Activated T-helper 17 cell treated with anti-CD3 and anti-CD28 coated beads, Interleukin-2, amount 50 U/mL, for 72 hours (primary cell): ENCODE measurements at regions not wholly inside any gene's neighbourhood (a gene's known extent, or its start where the extent isn't known, plus 50 kb on each side); places are given as distances from the start of the nearest gene placed in this dataset.
"Not testable (repeated sequence)": the region's sequence is repeated elsewhere in the genome, so short reads cannot be mapped to it uniquely, and the experiment has no call there.

Source experiments
- ATAC-seq: fragments of 150-1000 bp; cut with Tn5 transposase; replicated peaks from 2 replicates; pipeline ENCODE4 v1.10.0; 2021; ENCODE audit warnings: mild to moderate bottlenecking, moderate library complexity
- H3K27ac Mint-ChIP-seq: one replicate; pipeline ENCODE4 v1.8.0; 2022; ENCODE audit warnings: mixed read lengths
- H3K27me3 Mint-ChIP-seq: one replicate; pipeline ENCODE4 v1.8.0; 2022; ENCODE audit warnings: mixed read lengths
- H3K36me3 Mint-ChIP-seq: one replicate; pipeline ENCODE4 v1.8.0; 2022; ENCODE audit warnings: low read depth, mild to moderate bottlenecking, mixed read lengths
- H3K4me1 Mint-ChIP-seq: one replicate; pipeline ENCODE4 v1.8.0; 2022; ENCODE audit warnings: mixed read lengths
- H3K4me3 Mint-ChIP-seq: one replicate; pipeline ENCODE4 v1.8.0; 2022; ENCODE audit warnings: mild to moderate bottlenecking, mixed read lengths
- H3K9me3 Mint-ChIP-seq: one replicate; pipeline ENCODE4 v1.8.0; 2022; ENCODE audit warnings: mixed read lengths

DNA sequence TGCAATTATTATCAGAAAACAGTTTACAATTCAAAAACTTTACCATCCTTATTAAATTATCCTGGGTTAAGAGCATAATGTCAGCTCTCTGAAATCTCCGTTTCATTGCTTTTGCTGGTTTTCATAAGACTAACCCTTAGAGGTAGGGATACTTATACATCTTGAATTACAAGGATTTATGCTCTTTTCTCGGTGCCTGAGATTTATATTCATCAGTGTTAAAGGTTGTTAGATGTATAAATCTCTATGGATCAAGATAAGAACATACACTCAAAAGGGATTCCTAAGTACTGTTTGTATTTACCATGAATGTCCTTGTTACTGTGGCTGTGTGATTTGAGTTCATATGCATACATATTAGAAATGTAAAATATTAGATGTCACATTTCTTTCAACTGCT is 684.7 kb downstream of the EFNA5 start:
- no peak for ATAC-seq
- Mint-ChIP-seq H3K36me3 (no peaks in the 10 kb centered on the region), H3K27me3 (no peaks in the 10 kb centered on the region), H3K4me1 (no peaks in the 10 kb centered on the region), H3K4me3 (no peak overlapping the region), H3K9me3 (peaks cover 12% of the 10 kb centered on the region), H3K27ac (no peak overlapping the region)

DNA sequence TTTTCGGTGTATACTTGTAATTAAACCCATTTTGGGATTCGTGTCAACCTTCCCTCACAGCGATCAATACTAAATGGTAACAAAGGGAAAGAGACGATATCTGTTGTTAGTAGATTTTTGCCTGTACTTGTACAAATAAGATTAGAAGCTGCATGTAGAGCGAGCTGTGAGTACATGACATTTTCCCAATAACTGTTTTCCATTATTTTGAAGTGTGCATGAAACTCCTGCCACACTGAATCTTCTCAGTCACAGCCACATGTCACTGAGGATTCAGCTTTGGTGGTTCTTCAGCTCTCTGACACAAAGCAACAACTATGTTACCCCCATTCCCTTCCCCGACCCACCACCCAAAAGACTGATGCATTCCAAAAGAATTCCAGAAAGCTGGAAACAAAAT is 685.6 kb downstream of the EFNA5 start:
- no peak overlapping the region for H3K27ac Mint-ChIP-seq
- H3K36me3 Mint-ChIP-seq: no peaks in the 10 kb centered on the region
- H3K27me3 Mint-ChIP-seq: no peaks in the 10 kb centered on the region
- no peak overlapping the region for H3K4me3 Mint-ChIP-seq
- H3K9me3 Mint-ChIP-seq: peaks cover 12% of the 10 kb centered on the region
- no peaks in the 10 kb centered on the region for H3K4me1 Mint-ChIP-seq
- ATAC-seq: no peak

DNA sequence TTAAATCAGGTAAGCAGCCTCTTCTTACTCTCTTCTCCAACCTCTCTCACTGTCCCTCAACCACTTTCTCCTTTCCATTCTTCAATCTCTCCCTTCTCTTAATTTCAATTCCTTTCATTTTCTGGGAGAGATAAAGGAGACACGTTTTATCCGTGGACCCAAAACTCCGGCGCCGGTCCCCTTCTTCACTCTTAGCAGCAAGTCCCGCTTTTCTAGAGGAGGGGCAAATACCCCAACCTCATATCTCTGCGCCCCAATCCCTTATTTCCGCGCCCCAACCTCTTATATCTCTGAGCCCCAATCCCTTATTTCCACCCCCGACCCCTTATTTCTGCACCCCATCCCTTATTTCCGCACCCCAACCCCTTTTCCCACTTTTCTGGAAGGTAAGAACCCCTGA is 691.6 kb downstream of the EFNA5 start:
- H3K4me1 Mint-ChIP-seq, H3K27ac Mint-ChIP-seq, H3K27me3 Mint-ChIP-seq, H3K36me3 Mint-ChIP-seq, H3K4me3 Mint-ChIP-seq, ATAC-seq: not testable (repeated sequence)
- H3K9me3 Mint-ChIP-seq: peaks cover 12% of the 10 kb centered on the region

DNA sequence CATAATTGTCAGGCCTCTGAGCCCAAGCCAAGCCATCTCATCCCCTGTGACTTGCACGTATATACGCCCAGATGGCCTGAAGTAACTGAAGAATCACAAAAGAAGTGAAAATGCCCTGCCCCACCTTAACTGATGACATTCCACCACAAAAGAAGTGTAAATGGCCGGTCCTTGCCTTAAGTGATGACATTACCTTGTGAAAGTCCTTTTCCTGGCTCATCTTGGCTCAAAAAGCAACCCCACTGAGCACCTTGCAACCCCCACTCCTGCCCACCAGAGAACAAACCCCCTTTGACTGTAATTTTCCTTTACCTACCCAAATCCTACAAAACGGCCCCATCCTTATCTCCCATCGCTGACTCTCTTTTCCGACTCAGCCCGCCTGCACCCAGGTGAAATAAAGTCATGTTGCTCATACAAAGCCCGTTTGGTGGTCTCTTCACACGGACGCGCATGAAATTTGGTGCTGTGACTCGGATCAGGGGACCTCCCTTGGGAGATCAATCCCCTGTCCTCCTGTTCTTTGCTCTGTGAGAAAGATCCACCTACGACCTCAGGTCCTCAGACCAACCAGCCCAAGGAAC is 692.1 kb downstream of the EFNA5 start:
- not testable (repeated sequence) for H3K9me3 Mint-ChIP-seq, H3K4me3 Mint-ChIP-seq, ATAC-seq, H3K27me3 Mint-ChIP-seq, H3K4me1 Mint-ChIP-seq, H3K36me3 Mint-ChIP-seq, H3K27ac Mint-ChIP-seq

DNA sequence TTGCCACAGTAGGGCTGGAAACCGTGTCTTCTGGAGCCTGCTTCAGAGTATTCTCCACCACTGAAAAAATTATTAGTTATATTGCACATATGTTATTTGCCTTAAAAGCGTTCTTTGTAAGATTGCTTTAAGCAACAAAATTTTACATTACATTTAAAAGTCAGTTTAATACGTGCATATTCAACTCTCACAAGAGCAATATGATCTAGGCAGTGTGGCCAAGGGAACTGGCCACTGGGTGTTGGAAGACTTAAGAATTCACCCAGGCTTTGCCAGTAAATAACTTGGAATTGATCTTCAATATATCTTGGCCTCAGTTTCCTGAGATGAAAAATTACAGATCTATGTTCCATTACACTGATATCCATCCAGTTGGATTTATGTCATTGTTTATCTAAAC is 694.4 kb downstream of the EFNA5 start:
- Mint-ChIP-seq H3K4me3 (no peak overlapping the region), H3K4me1 (no peaks in the 10 kb centered on the region), H3K36me3 (no peaks in the 10 kb centered on the region), H3K27me3 (no peaks in the 10 kb centered on the region), H3K9me3 (peaks cover 4% of the 10 kb centered on the region), H3K27ac (no peak overlapping the region)
- ATAC-seq: no peak

DNA sequence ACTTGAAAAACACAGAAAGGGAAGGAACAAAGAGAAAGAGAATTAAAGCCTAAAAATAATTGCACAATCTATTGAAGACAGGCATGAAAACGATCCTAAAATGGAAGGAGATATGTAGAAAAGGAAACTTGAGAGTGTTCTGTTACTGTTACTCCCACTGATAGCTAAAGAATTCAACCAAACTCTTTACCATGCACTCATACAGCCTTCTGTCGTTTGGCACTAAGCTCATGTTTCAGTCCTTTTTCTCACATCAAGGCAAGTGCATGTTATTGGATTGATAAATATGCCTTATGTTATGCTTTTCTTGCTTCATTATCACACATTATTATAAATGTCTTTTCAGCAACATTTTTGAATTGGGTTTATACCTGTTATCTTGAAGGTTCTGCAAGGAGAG is 696.5 kb downstream of the EFNA5 start:
- Mint-ChIP-seq H3K9me3 (no peaks in the 10 kb centered on the region), H3K27me3 (no peaks in the 10 kb centered on the region), H3K36me3 (no peaks in the 10 kb centered on the region), H3K4me3 (no peak overlapping the region), H3K4me1 (no peaks in the 10 kb centered on the region), H3K27ac (no peak overlapping the region)
- ATAC-seq: no peak

DNA sequence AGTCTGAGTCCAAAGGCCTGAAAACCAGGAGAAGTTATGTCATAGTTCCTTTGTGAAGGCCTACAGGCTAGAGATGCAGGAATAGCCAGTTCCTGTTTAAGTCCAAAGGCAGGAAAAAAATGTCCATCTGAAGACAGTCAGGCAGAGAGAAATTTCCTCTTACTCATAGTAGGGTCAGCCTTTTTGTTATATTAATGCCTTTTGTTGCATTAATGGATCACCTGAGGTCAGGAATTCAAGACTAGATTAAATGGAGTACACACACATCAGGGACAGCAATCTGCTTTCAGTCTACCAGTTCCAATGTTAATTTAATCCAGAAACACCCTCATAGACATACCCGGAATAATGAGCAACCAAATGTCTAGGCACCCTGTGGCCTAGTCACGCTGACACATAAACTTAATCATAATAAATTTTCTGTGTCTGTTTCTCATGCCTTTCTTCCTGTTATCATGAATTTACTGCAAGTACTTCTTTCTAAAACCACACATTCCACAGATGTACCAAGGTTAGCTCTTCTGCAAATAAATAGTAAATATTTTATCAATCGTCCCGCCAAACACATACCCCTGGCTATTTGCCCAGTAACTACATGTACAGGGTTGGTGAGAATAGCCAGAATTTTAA is 703.9 kb downstream of the EFNA5 start:
- no peaks in the 10 kb centered on the region for H3K4me1 Mint-ChIP-seq
- no peak for ATAC-seq
- H3K27me3 Mint-ChIP-seq: no peaks in the 10 kb centered on the region
- H3K36me3 Mint-ChIP-seq: no peaks in the 10 kb centered on the region
- H3K27ac Mint-ChIP-seq: no peak overlapping the region
- peaks cover 4% of the 10 kb centered on the region for H3K9me3 Mint-ChIP-seq
- H3K4me3 Mint-ChIP-seq: no peak overlapping the region

DNA sequence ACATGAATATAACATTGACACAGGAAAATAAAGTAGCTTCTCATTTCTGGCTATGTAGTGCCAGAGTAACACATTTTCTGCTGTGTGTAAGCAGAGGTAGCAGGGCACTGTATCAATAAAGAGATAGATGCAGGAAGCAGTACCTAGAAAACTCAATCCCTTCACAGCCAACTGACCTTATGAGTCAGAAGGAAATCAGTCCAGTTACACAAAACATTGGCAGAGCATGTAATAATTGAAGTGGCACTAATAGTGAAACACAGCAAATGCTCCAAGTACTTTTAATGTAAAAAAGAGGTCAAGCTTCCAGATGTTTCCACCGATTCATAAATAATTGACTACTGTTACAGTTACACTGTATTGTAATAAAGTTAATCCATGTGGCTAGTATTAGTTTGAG is 706.6 kb downstream of the EFNA5 start:
- Mint-ChIP-seq H3K27me3 (no peaks in the 10 kb centered on the region), H3K4me3 (no peak overlapping the region), H3K9me3 (peaks cover 4% of the 10 kb centered on the region), H3K36me3 (no peaks in the 10 kb centered on the region), H3K4me1 (no peaks in the 10 kb centered on the region), H3K27ac (no peak overlapping the region)
- ATAC-seq: no peak

DNA sequence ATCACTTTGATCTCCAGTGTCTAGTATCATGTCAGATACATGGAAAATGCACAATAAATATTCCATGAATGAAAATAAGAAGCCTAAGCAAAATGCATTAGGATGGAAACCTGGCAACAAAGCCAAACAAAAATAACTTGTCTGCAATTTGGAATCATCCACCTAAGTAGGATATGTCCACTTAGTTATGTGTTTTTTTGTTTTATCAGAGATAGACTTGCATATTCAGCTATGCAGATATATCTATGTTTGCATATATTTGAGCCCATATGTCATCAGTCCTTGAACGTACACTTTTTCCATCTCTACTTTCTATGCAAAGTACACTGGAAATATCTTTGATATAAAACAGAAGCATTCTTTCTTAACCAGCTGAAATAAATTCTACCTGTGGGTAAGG is 707.1 kb downstream of the EFNA5 start:
- no peaks in the 10 kb centered on the region for H3K27me3 Mint-ChIP-seq

DNA sequence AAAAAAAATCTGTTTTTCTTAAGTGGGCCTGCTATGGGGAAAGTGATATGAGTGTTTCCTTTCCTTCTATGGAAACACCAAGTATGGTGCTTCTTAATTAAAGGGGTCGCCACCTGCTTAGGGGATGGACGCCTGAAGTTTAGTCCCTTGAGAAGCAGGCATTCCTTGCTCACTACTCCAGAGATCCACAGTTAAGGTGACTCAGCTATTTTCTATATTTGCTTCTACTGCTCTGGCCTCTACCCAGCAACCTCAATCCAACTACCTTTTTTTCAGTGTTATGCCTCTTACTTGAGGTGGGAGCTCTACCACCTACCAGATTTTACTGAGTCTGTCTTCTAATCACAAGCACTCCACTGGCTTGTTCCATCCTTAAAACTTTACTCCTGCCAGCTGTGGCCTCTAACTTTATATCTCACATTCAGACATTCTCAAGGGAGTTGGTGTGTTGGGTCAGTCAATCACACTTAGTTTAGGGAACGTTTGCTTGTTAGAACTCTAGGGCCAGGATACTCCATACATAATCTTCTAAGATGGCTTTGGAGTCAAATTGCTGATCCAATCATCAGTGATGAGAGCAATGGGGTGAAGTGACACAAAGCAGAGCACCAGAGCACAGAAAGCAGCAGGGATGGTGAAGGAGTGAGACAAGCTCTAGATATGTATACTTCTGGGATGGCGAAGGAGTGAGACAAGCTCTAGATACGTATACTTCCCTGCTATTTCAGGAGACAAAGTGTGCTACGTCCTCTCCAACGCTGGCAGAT is 708.1 kb downstream of the EFNA5 start:
- Mint-ChIP-seq H3K36me3 (no peaks in the 10 kb centered on the region), H3K4me3 (no peak overlapping the region), H3K27ac (no peak overlapping the region), H3K4me1 (no peaks in the 10 kb centered on the region), H3K27me3 (no peaks in the 10 kb centered on the region), H3K9me3 (peaks cover 4% of the 10 kb centered on the region)
- ATAC-seq: no peak

More for the DNA sequence above, 707.1 kb downstream of the EFNA5 start:
- Mint-ChIP-seq H3K4me3 (no peak overlapping the region), H3K4me1 (no peaks in the 10 kb centered on the region), H3K9me3 (peaks cover 4% of the 10 kb centered on the region), H3K27ac (no peak overlapping the region), H3K36me3 (no peaks in the 10 kb centered on the region)
- ATAC-seq: no peak

DNA sequence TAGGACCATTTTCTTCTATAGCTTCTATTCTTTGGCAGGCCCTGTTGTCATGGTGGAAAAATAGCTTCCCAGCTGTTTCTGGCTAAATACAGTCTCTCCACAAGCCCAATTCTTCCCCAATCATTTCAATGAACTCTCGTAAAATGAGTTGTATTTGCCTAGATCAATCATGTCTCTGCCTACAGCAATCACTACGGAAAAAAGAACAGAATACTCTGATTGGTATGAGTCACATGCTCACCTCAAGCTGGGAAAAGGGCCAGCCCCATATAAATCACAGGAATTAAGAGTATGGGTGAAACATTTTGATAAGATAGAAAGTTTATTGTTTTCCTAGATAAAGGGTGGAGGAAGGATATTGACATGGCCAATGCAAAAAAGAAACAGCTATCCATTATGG is 711.4 kb downstream of the EFNA5 start:
- H3K9me3 Mint-ChIP-seq: peaks cover 4% of the 10 kb centered on the region
- no peak overlapping the region for H3K4me3 Mint-ChIP-seq
- no peaks in the 10 kb centered on the region for H3K27me3 Mint-ChIP-seq
- no peaks in the 10 kb centered on the region for H3K36me3 Mint-ChIP-seq
- no peak overlapping the region for H3K27ac Mint-ChIP-seq
- ATAC-seq: no peak
- no peaks in the 10 kb centered on the region for H3K4me1 Mint-ChIP-seq

DNA sequence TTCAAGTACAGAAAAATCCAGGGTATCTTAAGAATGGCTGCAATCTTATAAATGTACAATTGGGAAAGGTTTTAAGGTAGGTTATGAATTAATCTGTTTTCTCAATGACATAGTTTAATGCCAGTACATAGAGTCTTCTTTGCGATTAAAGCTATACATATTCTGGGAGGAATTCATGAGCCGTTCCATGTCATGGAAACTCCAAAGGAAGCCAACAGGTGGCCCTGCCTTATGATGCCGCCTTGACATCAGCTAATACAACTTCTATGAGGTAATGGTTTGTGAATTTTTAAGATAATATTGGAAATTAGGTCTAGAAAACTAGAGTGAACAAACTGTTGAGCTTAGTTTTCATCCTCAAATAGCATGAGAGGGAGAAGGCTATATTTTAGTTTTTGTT is 713.4 kb downstream of the EFNA5 start:
- no peak for ATAC-seq
- Mint-ChIP-seq H3K4me3 (no peak overlapping the region), H3K4me1 (no peaks in the 10 kb centered on the region), H3K27ac (no peak overlapping the region), H3K36me3 (no peaks in the 10 kb centered on the region), H3K9me3 (peaks cover 8% of the 10 kb centered on the region), H3K27me3 (no peaks in the 10 kb centered on the region)

DNA sequence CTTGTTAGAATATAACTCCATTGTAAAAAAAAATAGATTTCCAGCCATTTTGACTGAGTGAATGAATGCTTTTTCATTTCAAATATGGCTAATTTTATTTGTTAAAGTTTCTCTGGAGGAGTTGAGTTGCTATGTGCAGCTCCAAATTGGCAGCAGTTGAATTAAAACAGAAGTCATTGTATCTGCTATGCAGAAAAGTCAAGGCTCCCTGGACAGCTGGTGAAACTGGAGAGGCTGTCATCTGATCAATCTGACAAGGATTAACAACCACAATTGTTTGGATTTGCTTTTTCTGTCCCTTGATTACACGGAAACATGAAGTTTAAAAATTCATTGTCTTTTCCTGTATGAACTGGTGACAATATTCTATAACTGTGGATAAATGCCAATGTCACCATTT is 713.9 kb downstream of the EFNA5 start:
- Mint-ChIP-seq H3K27ac (no peak overlapping the region), H3K27me3 (no peaks in the 10 kb centered on the region), H3K36me3 (no peaks in the 10 kb centered on the region), H3K4me3 (no peak overlapping the region), H3K4me1 (no peaks in the 10 kb centered on the region), H3K9me3 (peaks cover 8% of the 10 kb centered on the region)
- no peak for ATAC-seq

DNA sequence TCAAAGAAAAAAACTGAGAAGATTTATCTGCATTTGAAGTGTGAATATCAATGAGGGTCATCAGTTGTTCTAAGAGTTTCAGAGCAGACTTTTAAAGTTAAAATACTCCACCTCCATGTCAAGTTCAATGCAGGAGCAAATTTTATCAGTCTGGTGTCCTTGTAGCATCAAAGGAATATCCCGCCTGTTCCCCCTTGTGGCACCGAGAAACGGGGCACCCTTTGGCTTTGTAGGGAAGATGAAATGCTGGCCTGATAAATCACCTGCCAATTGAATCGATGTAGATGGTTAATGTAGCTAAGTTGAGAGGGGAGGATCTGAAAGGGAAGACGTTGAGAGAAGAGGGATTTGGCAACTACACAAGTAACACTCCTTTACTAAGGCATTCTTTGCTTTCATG is 714.5 kb downstream of the EFNA5 start:
- no peaks in the 10 kb centered on the region for H3K27me3 Mint-ChIP-seq
- H3K4me3 Mint-ChIP-seq: no peak overlapping the region
- no peaks in the 10 kb centered on the region for H3K4me1 Mint-ChIP-seq
- no peak overlapping the region for H3K27ac Mint-ChIP-seq
- no peaks in the 10 kb centered on the region for H3K36me3 Mint-ChIP-seq
- H3K9me3 Mint-ChIP-seq: peaks cover 12% of the 10 kb centered on the region
- no peak for ATAC-seq

DNA sequence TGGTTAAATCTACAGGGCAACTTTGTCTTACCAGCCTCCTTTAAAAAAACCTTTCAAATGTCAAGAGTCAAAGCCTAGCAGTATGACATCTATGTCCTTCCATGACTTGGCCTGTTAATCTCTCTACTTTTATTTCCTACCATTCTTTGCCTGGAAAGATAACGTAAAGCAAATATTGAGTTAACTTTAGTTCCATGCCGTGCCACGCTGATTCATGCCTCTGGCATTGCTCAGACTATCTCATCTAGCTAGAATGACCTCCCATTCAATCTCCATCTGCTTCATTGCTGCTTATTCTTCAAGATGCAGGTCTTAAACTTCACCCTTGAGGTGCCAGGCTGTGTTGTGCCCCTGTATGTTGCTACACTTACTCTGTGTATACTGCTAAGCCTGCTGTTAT is 729.8 kb downstream of the EFNA5 start:
- Mint-ChIP-seq H3K27ac (no peak overlapping the region), H3K4me3 (no peak overlapping the region), H3K27me3 (no peaks in the 10 kb centered on the region), H3K36me3 (no peaks in the 10 kb centered on the region), H3K4me1 (no peaks in the 10 kb centered on the region), H3K9me3 (peaks cover 12% of the 10 kb centered on the region)
- ATAC-seq: no peak
